GM19452 (cell line): ENCODE measurements at regions not wholly inside any gene's neighbourhood (a gene's known extent, or its start where the extent isn't known, plus 50 kb on each side); places are given as distances from the start of the nearest gene placed in this dataset.
"Not testable (repeated sequence)": the region's sequence is repeated elsewhere in the genome, so short reads cannot be mapped to it uniquely, and the experiment has no call there.

ENCODE experiments used
- ATAC-seq: cut with Tn5 transposase; IDR thresholded peaks from one replicate; pipeline ENCODE4 v1.9.1; 2021; ENCODE audit not compliant: unreplicated experiment

GRCh38 chr11:29260939-29261705, 755.7 kb downstream of the KCNA4 start:
- ATAC-seq = no peak

- ATAC-seq = no peak
These were observed 758.4 kb downstream of the KCNA4 start for GRCh38 chr11:29258411-29258810.

- ATAC-seq = no peak
These were observed 760.2 kb downstream of the KCNA4 start for GRCh38 chr11:29256580-29256979.

GRCh38 chr11:29255401-29255800, 761.4 kb downstream of the KCNA4 start:
- no peak for ATAC-seq

GRCh38 chr11:29251738-29252137, 765.1 kb downstream of the KCNA4 start:
- peak; percentile 63 for ATAC-seq

GRCh38 chr11:29249713-29250112, 767.1 kb downstream of the KCNA4 start:
- no peak for ATAC-seq

- ATAC-seq = no peak
These were observed 772.5 kb downstream of the KCNA4 start for GRCh38 chr11:29244355-29244754.

- no peak for ATAC-seq
These were observed 773.2 kb downstream of the KCNA4 start for GRCh38 chr11:29243616-29244015.

GRCh38 chr11:29231991-29232390, 784.8 kb downstream of the KCNA4 start:
- ATAC-seq = no peak

GRCh38 chr11:29231586-29231985, 785.2 kb downstream of the KCNA4 start:
- ATAC-seq = no peak

GRCh38 chr11:29227811-29228210, 789.0 kb downstream of the KCNA4 start:
- no peak for ATAC-seq

GRCh38 chr11:29224739-29225384, 792.0 kb downstream of the KCNA4 start:
- ATAC-seq = no peak

- not testable (repeated sequence) for ATAC-seq
These were observed 797.3 kb downstream of the KCNA4 start for GRCh38 chr11:29219531-29219930.

- ATAC-seq = no peak
These were observed 798.9 kb downstream of the KCNA4 start for GRCh38 chr11:29217901-29218300.

GRCh38 chr11:29214833-29215232, 802.0 kb downstream of the KCNA4 start:
- no peak for ATAC-seq

- ATAC-seq = no peak
These were observed 805.6 kb downstream of the KCNA4 start for GRCh38 chr11:29211202-29211601.

- no peak for ATAC-seq
These were observed 806.4 kb downstream of the KCNA4 start for GRCh38 chr11:29210426-29210825.

GRCh38 chr11:29208117-29208516, 808.7 kb downstream of the KCNA4 start:
- ATAC-seq = no peak

- ATAC-seq = no peak
These were observed 815.9 kb downstream of the KCNA4 start for GRCh38 chr11:29200791-29201562.

GRCh38 chr11:29190313-29190712, 826.5 kb downstream of the KCNA4 start:
- no peak for ATAC-seq

- no peak for ATAC-seq
These were observed 829.6 kb downstream of the KCNA4 start for GRCh38 chr11:29187215-29187614.
